ENCODE measurements at regions not wholly inside any gene's neighbourhood (a gene's known extent, or its start where the extent isn't known, plus 50 kb on each side); places are given as distances from the start of the nearest gene placed in this dataset.

GRCh38 chr13:64992314-64992713 lies 2237.8 kb downstream of the PCDH9 start:
- no peak for TF ChIP-seq CTCF (IDR thresholded peaks at IDR 0.05)
- DNase-seq: no peak
- no peaks in the 10 kb centered on the region; the same call in 1 of the 2 replicates for H3K36me3 Mint-ChIP-seq (ENCODE audit: low read depth)
- no peaks in the 10 kb centered on the region for H3K27me3 Mint-ChIP-seq (ENCODE audit: insufficient read depth)
- peaks cover 5% of the 10 kb centered on the region; the same call in 1 of the 2 replicates for H3K9me3 Mint-ChIP-seq
- no peak overlapping the region for H3K4me3 Mint-ChIP-seq
- peaks cover 26% of the 10 kb centered on the region for H3K4me1 Mint-ChIP-seq (ENCODE audit: low read depth)
- no peak overlapping the region; the same call in 1 of the 2 replicates for H3K27ac Mint-ChIP-seq

- no peak for DNase-seq
- H3K4me3 Mint-ChIP-seq: no peak overlapping the region
- H3K36me3 Mint-ChIP-seq (ENCODE audit: low read depth): 0 out of 2 replicates have a peak, but pooled peaks cover 8% of the 10 kb centered on the region
- no peaks in the 10 kb centered on the region for H3K4me1 Mint-ChIP-seq (ENCODE audit: low read depth)
- H3K27me3 Mint-ChIP-seq (ENCODE audit: insufficient read depth): no peaks in the 10 kb centered on the region; the same call in 1 of the 2 replicates
- peaks cover 17% of the 10 kb centered on the region for H3K9me3 Mint-ChIP-seq
- H3K27ac Mint-ChIP-seq: no peak overlapping the region
- no peak for TF ChIP-seq CTCF (IDR thresholded peaks at IDR 0.05)
Measured at GRCh38 chr13:64985075-64985474, 2245.1 kb downstream of the PCDH9 start.

- no peak for TF ChIP-seq CTCF (IDR thresholded peaks at IDR 0.05)
- H3K9me3 Mint-ChIP-seq: peaks cover 7% of the 10 kb centered on the region; the same call in 1 of the 2 replicates
- no peaks in the 10 kb centered on the region for H3K4me1 Mint-ChIP-seq (ENCODE audit: low read depth)
- H3K27me3 Mint-ChIP-seq (ENCODE audit: insufficient read depth): no peaks in the 10 kb centered on the region
- H3K4me3 Mint-ChIP-seq: no peak overlapping the region
- DNase-seq: no peak
- H3K27ac Mint-ChIP-seq: no peak overlapping the region
- no peaks in the 10 kb centered on the region for H3K36me3 Mint-ChIP-seq (ENCODE audit: low read depth)
Measured at GRCh38 chr13:64962404-64962803, 2267.7 kb downstream of the PCDH9 start.

GRCh38 chr13:64959276-64959675 lies 2270.9 kb downstream of the PCDH9 start:
- DNase-seq: no peak
- Mint-ChIP-seq H3K4me1 (ENCODE audit: low read depth) (no peaks in the 10 kb centered on the region), H3K27ac (no peak overlapping the region), H3K9me3 (peaks cover 7% of the 10 kb centered on the region; the same call in 1 of the 2 replicates), H3K36me3 (ENCODE audit: low read depth) (no peaks in the 10 kb centered on the region), H3K4me3 (no peak overlapping the region), H3K27me3 (ENCODE audit: insufficient read depth) (no peaks in the 10 kb centered on the region)
- no peak for TF ChIP-seq CTCF (IDR thresholded peaks at IDR 0.05)

GRCh38 chr13:64958106-64958505 lies 2272.0 kb downstream of the PCDH9 start:
- H3K36me3 Mint-ChIP-seq (ENCODE audit: low read depth): no peaks in the 10 kb centered on the region
- H3K9me3 Mint-ChIP-seq: peaks cover 7% of the 10 kb centered on the region; the same call in 1 of the 2 replicates

More at GRCh38 chr13:64958106-64958505, 2272.0 kb downstream of the PCDH9 start:
- H3K4me1 Mint-ChIP-seq (ENCODE audit: low read depth): 0 out of 2 replicates have a peak, but pooled peaks cover 2% of the 10 kb centered on the region
- H3K27me3 Mint-ChIP-seq (ENCODE audit: insufficient read depth): no peaks in the 10 kb centered on the region
- H3K4me3 Mint-ChIP-seq: no peak overlapping the region
- no peak for TF ChIP-seq CTCF (IDR thresholded peaks at IDR 0.05)
- DNase-seq: no peak
- H3K27ac Mint-ChIP-seq: no peak overlapping the region
